Endothelial cell of umbilical vein (primary cell): ENCODE measurements at regions not wholly inside any gene's neighbourhood (a gene's known extent, or its start where the extent isn't known, plus 50 kb on each side); places are given as distances from the start of the nearest gene placed in this dataset.

Experiments used
- BruUV-seq: library from RNA; stranded (reverse); fragments of 400-500 nt; replicated peaks from 2 replicates; lab custom pipeline; 2021; lab: Mats Ljungman, UMichigan
- CTCF ChIA-PET: fragments of 300-600, 350-600 bp; sonication (Branson Sonifier 250); formaldehyde crosslinking; loops from one replicate; lab custom pipeline; 2021; ENCODE audit warnings: antibody characterized with exemption, inconsistent platforms; lab: Charles Lee
- POLR2A ChIA-PET: fragments of 300-600, 350-600 bp; sonication (Branson Sonifier 250); formaldehyde crosslinking; loops from one replicate; lab custom pipeline; 2021; ENCODE audit warnings: antibody characterized with exemption, inconsistent platforms; lab: Charles Lee
- DNase-seq: peaks from one replicate; pipeline ENCODE4 v3.0.0-alpha.2; 2011; ENCODE audit warnings: low read depth, low spot score
- FAIRE-seq: peaks from 2 replicates; lab custom pipeline; 2011; peaks lifted over from hg19 to GRCh38; lab: Jason Lieb, UNC
- H2AFZ ChIP-seq: 2 replicates; pipeline ENCODE4 v1.6.0; 2012; ENCODE audit warnings: low read depth, low read length, control low read depth, inconsistent platforms
- H3K27ac ChIP-seq: 2 replicates; pipeline ENCODE4 v1.5.1; 2011; ENCODE audit warnings: low read depth, mild to moderate bottlenecking, control low read depth, low read length, moderate library complexity; ENCODE audit not compliant: insufficient read depth
- H3K27me3 ChIP-seq, 2 experiments: 2 replicates each; pipeline versions ENCODE4 v1.6.0 to v1.6.1; 2011; ENCODE audit warnings: low read length in 2 of 2, mixed read lengths in 1 of 2; ENCODE audit not compliant: control insufficient read depth in 2 of 2, insufficient read depth in 2 of 2
- H3K36me3 ChIP-seq, 2 experiments: 2 replicates in 1 of 2; 3 replicates in 1 of 2; pipeline ENCODE4 v1.5.1; 2011; ENCODE audit warnings: low read length in 2 of 2, mild to moderate bottlenecking in 1 of 2, moderate library complexity in 1 of 2; ENCODE audit not compliant: control insufficient read depth in 2 of 2, insufficient read depth in 2 of 2; ENCODE audit errors: extremely low read depth in 1 of 2
- H3K4me1 ChIP-seq: 3 replicates; pipeline ENCODE4 v1.5.1; 2011; ENCODE audit warnings: mild to moderate bottlenecking, low read length; ENCODE audit not compliant: control insufficient read depth, insufficient read depth; ENCODE audit errors: extremely low read depth
- H3K4me2 ChIP-seq: 2 replicates; pipeline ENCODE4 v1.6.1; 2011; ENCODE audit warnings: low read length, control low read depth, mixed read lengths; ENCODE audit not compliant: insufficient read depth
- H3K4me3 ChIP-seq, 3 experiments: fragments of 200-600 bp in 1 of 3; sonication (generic), shearing (Covaris generic) in 1 of 3; replicated peaks in 1 of 3; 2 replicates each; pipeline ENCODE4 v1.5.1; 2011 to 2016; ENCODE audit warnings: control low read depth in 3 of 3, low read length in 3 of 3, mild to moderate bottlenecking in 2 of 3, inconsistent platforms in 1 of 3, low read depth in 1 of 3, moderate library complexity in 1 of 3; ENCODE audit not compliant: insufficient read depth in 1 of 3
- H3K79me2 ChIP-seq: 2 replicates; pipeline ENCODE4 v1.6.0; 2012; ENCODE audit warnings: low read length, inconsistent platforms; ENCODE audit not compliant: control insufficient read depth, insufficient read depth
- H3K9ac ChIP-seq: replicated peaks from 2 replicates; pipeline ENCODE3; 2011; ENCODE audit warnings: low read length, control low read depth; ENCODE audit not compliant: insufficient read depth; ENCODE audit errors: extremely low read depth
- H3K9me1 ChIP-seq: replicated peaks from 3 replicates; pipeline ENCODE4 v1.6.0; 2011; ENCODE audit warnings: mild to moderate bottlenecking, low read length; ENCODE audit not compliant: control insufficient read depth, insufficient read depth; ENCODE audit errors: extremely low read depth
- H3K9me3 ChIP-seq: replicated peaks from 2 replicates; pipeline ENCODE4 v1.5.1; 2012; ENCODE audit warnings: low read length, inconsistent platforms; ENCODE audit not compliant: control insufficient read depth, insufficient read depth
- H4K20me1 ChIP-seq: replicated peaks from 2 replicates; pipeline ENCODE3; 2011; ENCODE audit warnings: mild to moderate bottlenecking, low read length; ENCODE audit not compliant: control insufficient read depth, insufficient read depth; ENCODE audit errors: extremely low read depth
- EZH2 ChIP-seq: IDR thresholded peaks from 2 replicates; pipeline ENCODE4 v1.6.1; 2012; ENCODE audit warnings: borderline replicate concordance, low read depth, mild to moderate bottlenecking, moderate library complexity, low read length, inconsistent platforms; ENCODE audit not compliant: severe bottlenecking
- FOS ChIP-seq: IDR thresholded peaks from 2 replicates; pipeline ENCODE4 v1.6.1; 2011; ENCODE audit warnings: mild to moderate bottlenecking, low read length, moderate library complexity, borderline replicate concordance; ENCODE audit not compliant: insufficient read depth
- GATA2 ChIP-seq: IDR thresholded peaks from 2 replicates; pipeline ENCODE4 v1.7.0; 2011; ENCODE audit warnings: low read depth, mild to moderate bottlenecking, moderate library complexity, mixed read lengths, low read length; ENCODE audit not compliant: insufficient read length, insufficient read depth
- JUN ChIP-seq: IDR thresholded peaks from 2 replicates; pipeline ENCODE4 v1.6.1; 2011; ENCODE audit warnings: borderline replicate concordance, low read depth; ENCODE audit not compliant: insufficient read length, insufficient read depth
- MYC ChIP-seq: IDR thresholded peaks from one replicate; pipeline ENCODE4 v1.6.1; 2011; ENCODE audit warnings: mild to moderate bottlenecking, low read depth, low read length
- POLR2A ChIP-seq: IDR thresholded peaks from 2 replicates; pipeline ENCODE4 v1.6.1; 2012; ENCODE audit warnings: low read depth, mild to moderate bottlenecking, control low read depth, low read length
- POLR2AphosphoS5 ChIP-seq: IDR thresholded peaks from 2 replicates; pipeline ENCODE4 v1.6.1; 2012; ENCODE audit warnings: low read depth, mild to moderate bottlenecking, control low read depth, low read length, moderate library complexity; ENCODE audit not compliant: insufficient read depth
- dilution Hi-C: fragments of 300-500 bp; cut with MboI; formaldehyde crosslinking; loops from one replicate; pipeline ENCODE4 v1.15.0; 2019; ENCODE audit warnings: low sequenced_read_pairs; ENCODE audit not compliant: extremely low pct_ligation_motif_present
- intact Hi-C: fragments of 100-400 bp; cut with micrococcal nuclease; formaldehyde crosslinking; loops from one replicate; pipeline ENCODE4 v1.10.0; 2022
- TF ChIP-seq, protein P1 (sequence below): IDR thresholded peaks from 2 replicates; pipeline ENCODE4 v1.6.1; 2011; ENCODE audit not compliant: insufficient read depth, insufficient read length
- TF ChIP-seq, protein P2 (sequence below), 2 donors: IDR thresholded peaks; 1 replicate in 1 of 2; 2 replicates in 1 of 2; pipeline ENCODE4 v1.5.1; 2011; ENCODE audit warnings: low read length in 2 of 2, mild to moderate bottlenecking in 2 of 2, moderate library complexity in 2 of 2, control low read depth in 1 of 2, inconsistent platforms in 1 of 2, low read depth in 1 of 2; ENCODE audit not compliant: insufficient read depth in 1 of 2; ENCODE audit errors: extremely low read depth in 1 of 2

DNA sequence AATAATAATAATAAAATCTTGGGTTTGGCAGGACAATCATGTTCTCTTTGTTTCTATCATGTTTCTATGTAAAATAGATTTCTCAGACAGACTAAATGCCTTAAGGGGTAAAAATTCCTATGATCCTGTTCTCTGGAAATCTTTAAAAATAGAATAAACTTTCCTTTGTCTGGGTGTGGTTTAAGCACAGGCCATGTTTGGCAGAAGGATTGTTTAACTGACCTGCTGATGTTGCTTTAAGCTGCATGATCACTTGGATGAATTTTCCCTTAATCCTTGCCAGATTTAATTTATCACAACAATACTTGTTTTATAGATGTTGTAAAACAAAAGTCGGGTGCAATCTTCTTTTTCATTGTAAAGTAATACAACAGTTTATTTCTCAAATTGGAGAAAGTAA, 341.7 kb upstream of the FAT1 start:
- Histone ChIP-seq H3K36me3 (no peaks in the 10 kb centered on the region), H3K9ac (no peak overlapping the region), H3K4me3 (no peak overlapping the region), H3K9me1 (no peaks in the 10 kb centered on the region), H4K20me1 (no peaks in the 10 kb centered on the region), H3K27ac (no peak overlapping the region), H3K27me3 (no peaks in the 10 kb centered on the region), H2AFZ (no peak overlapping the region), H3K4me1 (no peaks in the 10 kb centered on the region), H3K9me3 (peaks cover 4% of the 10 kb centered on the region), H3K79me2 (no peaks in the 10 kb centered on the region), H3K4me2 (no peak overlapping the region)
- TF ChIP-seq MYC: no peak
- no peak for TF ChIP-seq POLR2A
- TF ChIP-seq EZH2: no peak
- TF ChIP-seq, protein P1, sequence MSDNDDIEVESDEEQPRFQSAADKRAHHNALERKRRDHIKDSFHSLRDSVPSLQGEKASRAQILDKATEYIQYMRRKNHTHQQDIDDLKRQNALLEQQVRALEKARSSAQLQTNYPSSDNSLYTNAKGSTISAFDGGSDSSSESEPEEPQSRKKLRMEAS: no peak
- TF ChIP-seq JUN: no peak
- TF ChIP-seq POLR2AphosphoS5: no peak
- TF ChIP-seq, protein P2, sequence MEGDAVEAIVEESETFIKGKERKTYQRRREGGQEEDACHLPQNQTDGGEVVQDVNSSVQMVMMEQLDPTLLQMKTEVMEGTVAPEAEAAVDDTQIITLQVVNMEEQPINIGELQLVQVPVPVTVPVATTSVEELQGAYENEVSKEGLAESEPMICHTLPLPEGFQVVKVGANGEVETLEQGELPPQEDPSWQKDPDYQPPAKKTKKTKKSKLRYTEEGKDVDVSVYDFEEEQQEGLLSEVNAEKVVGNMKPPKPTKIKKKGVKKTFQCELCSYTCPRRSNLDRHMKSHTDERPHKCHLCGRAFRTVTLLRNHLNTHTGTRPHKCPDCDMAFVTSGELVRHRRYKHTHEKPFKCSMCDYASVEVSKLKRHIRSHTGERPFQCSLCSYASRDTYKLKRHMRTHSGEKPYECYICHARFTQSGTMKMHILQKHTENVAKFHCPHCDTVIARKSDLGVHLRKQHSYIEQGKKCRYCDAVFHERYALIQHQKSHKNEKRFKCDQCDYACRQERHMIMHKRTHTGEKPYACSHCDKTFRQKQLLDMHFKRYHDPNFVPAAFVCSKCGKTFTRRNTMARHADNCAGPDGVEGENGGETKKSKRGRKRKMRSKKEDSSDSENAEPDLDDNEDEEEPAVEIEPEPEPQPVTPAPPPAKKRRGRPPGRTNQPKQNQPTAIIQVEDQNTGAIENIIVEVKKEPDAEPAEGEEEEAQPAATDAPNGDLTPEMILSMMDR (IDR thresholded peaks at IDR 0.05; ENCODE audit: extremely low read depth in 1 of 2, insufficient read depth in 1 of 2, low read depth in 1 of 2, low read length in 2 of 2): no peak
- no peak for TF ChIP-seq FOS
- TF ChIP-seq GATA2: no peak
- ChIA-PET CTCF (no interaction called here), POLR2A (no interaction called here)
- FAIRE-seq (no peak), DNase-seq (no peak)
- intact Hi-C loops: no loop called here
- dilution Hi-C loops: no loop called here
- BruUV-seq: no TSS peak
